ENCODE measurements at regions not wholly inside any gene's neighbourhood (a gene's known extent, or its start where the extent isn't known, plus 50 kb on each side); places are given as distances from the start of the nearest gene placed in this dataset.

DNA sequence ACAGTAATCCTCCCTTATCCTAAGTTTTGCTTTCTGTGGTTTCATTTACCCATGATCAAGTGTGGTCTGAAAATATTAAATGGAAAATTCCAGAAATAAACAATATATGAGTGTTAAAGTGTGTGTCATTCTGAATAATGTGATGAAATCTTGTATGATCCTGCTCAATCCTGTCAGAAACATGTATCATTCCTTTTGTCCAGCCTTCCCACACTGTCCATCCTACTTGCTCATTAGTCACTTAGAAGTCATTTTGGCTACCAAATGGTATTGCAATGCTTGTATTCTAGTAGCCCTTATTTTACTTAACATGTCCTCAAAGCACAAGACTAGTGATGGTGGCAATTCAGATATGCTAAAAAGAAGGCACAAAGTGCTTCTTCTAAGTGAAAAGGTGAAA is 1211.2 kb upstream of the SORCS1 start:
- ChIA-PET POLR2A (no interaction called here), CTCF (interaction anchor here (0.6 kb wide), 1 partner anchor 14 kb away, joined by 3 read pairs; no protein-coding TSS in a partner anchor)
- no peak for TF ChIP-seq CTCF (IDR thresholded peaks at IDR 0.05; ENCODE audit: insufficient read depth, low read length, missing control alignments)
- H3K4me3 ChIP-seq (ENCODE audit: low read depth, low read length) = no peak overlapping the region
- no peak for DNase-seq (ENCODE audit: low read depth, low spot score)

DNA sequence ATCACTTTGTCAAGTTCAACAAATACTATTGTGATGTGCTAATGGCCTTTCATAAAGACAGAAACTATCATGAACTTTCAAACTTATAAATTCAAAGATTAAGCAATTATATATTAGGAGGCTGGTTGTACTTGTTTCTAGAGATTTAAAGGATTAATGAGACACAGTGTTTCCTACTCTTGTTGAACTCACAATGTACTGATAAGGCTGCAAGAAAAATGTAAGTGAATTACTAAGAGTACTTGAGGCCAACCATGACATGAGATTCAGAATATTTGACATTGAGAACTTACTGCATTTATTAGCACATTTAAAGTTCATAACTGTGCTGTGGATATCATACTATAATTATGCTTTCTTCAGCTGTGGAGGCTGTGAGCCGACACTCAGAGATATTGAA is 1210.5 kb upstream of the SORCS1 start:
- no peak overlapping the region for H3K4me3 ChIP-seq (ENCODE audit: low read depth, low read length)
- ChIA-PET CTCF (interaction anchor here (0.6 to 1.6 kb wide), 2 partner anchors 13 to 16 kb away, joined by 3 to 4 read pairs; no protein-coding TSS in a partner anchor), POLR2A (no interaction called here)
- no peak for DNase-seq (ENCODE audit: low read depth, low spot score)
- TF ChIP-seq CTCF (IDR thresholded peaks at IDR 0.05; ENCODE audit: insufficient read depth, low read length, missing control alignments) = no peak

- H3K4me3 ChIP-seq (ENCODE audit: low read depth, low read length) = no peak overlapping the region
- no peak for DNase-seq (ENCODE audit: low read depth, low spot score)
- CTCF ChIA-PET = no interaction called here
- no peak for TF ChIP-seq CTCF (IDR thresholded peaks at IDR 0.05; ENCODE audit: insufficient read depth, low read length, missing control alignments)
- POLR2A ChIA-PET = no interaction called here
Measured at GRCh38 chr10:108365541-108365940, 1201.0 kb upstream of the SORCS1 start.

GRCh38 chr10:108363576-108363975 is 1199.1 kb upstream of the SORCS1 start:
- ChIA-PET POLR2A (no interaction called here), CTCF (no interaction called here)
- H3K4me3 ChIP-seq (ENCODE audit: low read depth, low read length) = no peak overlapping the region
- no peak for DNase-seq (ENCODE audit: low read depth, low spot score)
- no peak for TF ChIP-seq CTCF (IDR thresholded peaks at IDR 0.05; ENCODE audit: insufficient read depth, low read length, missing control alignments)

GRCh38 chr10:108362961-108363360 is 1198.5 kb upstream of the SORCS1 start:
- no peak for TF ChIP-seq CTCF (IDR thresholded peaks at IDR 0.05; ENCODE audit: insufficient read depth, low read length, missing control alignments)
- DNase-seq (ENCODE audit: low read depth, low spot score) = no peak
- POLR2A ChIA-PET = no interaction called here
- CTCF ChIA-PET = interaction anchor here (1.0 kb wide), 1 partner anchor 17 kb away, joined by 4 read pairs; no protein-coding TSS in a partner anchor
- no peak overlapping the region for H3K4me3 ChIP-seq (ENCODE audit: low read depth, low read length)

DNA sequence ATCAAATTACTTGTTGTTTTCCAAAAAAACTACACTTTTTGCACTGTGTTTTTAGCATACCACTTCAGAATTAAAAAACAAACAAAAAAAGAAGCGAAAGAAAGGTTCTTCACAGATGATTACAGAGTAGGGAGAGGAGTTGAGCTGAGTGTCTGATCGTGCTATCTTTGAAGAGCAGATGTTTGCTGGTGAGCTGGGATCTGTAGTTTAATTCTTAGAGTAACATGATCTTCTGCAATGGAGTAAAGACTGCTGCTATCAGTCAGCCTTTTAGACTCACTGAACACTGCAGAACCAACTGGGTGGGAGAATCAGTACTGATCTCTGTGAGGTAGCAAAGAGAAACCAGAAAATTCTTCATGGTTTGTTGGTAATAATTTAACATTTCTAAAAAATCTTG is 1197.8 kb upstream of the SORCS1 start:
- DNase-seq (ENCODE audit: low read depth, low spot score) = no peak
- no peak for TF ChIP-seq CTCF (IDR thresholded peaks at IDR 0.05; ENCODE audit: insufficient read depth, low read length, missing control alignments)
- ChIA-PET CTCF (interaction anchor here (0.6 to 1.0 kb wide), 2 partner anchors 13 to 17 kb away, joined by 3 to 4 read pairs; no protein-coding TSS in a partner anchor), POLR2A (no interaction called here)
- no peak overlapping the region for H3K4me3 ChIP-seq (ENCODE audit: low read depth, low read length)

Data from AG04449 (cell line).